Hepatocyte (in vitro differentiated cells): ENCODE measurements at regions not wholly inside any gene's neighbourhood (a gene's known extent, or its start where the extent isn't known, plus 50 kb on each side); places are given as distances from the start of the nearest gene placed in this dataset.

Experiments
- DNase-seq: peaks from one replicate; pipeline ENCODE4 v3.0.0-alpha.2; 2016; ENCODE audit warnings: low spot score
- H2AFZ ChIP-seq: fragments of 200-600 bp; sonication (generic); 2 replicates; pipeline ENCODE4 v1.6.0; 2016; ENCODE audit warnings: antibody characterized with exemption, mild to moderate bottlenecking
- H3K27ac ChIP-seq: fragments of 200-600 bp; sonication (generic); 2 replicates; pipeline ENCODE4 v1.5.1; 2016; ENCODE audit warnings: mild to moderate bottlenecking
- H3K27me3 ChIP-seq: fragments of 200-600 bp; sonication (generic); 2 replicates; pipeline ENCODE4 v1.6.1; 2016
- H3K36me3 ChIP-seq: fragments of 200-600 bp; sonication (generic); replicated peaks from 2 replicates; pipeline ENCODE4 v1.5.1; 2016; ENCODE audit warnings: low read depth; ENCODE audit not compliant: insufficient read depth
- H3K4me1 ChIP-seq: fragments of 200-600 bp; sonication (generic); 2 replicates; pipeline ENCODE4 v1.5.1; 2016; ENCODE audit warnings: mild to moderate bottlenecking, moderate library complexity; ENCODE audit not compliant: insufficient read depth
- H3K4me2 ChIP-seq: fragments of 200-600 bp; sonication (generic); 2 replicates; pipeline ENCODE4 v1.6.0; 2016
- H3K4me3 ChIP-seq: fragments of 200-600 bp; sonication (generic); 2 replicates; pipeline ENCODE4 v1.5.1; 2016; ENCODE audit warnings: mild to moderate bottlenecking
- H3K79me2 ChIP-seq: fragments of 200-600 bp; sonication (generic); 2 replicates; pipeline ENCODE4 v1.6.0; 2017; ENCODE audit warnings: mild to moderate bottlenecking
- H3K9me2 ChIP-seq: fragments of 200-600 bp; sonication (generic); replicated peaks from 2 replicates; pipeline ENCODE4 v1.6.0; 2017; ENCODE audit warnings: mild to moderate bottlenecking; ENCODE audit not compliant: insufficient read depth
- H3K9me3 ChIP-seq: fragments of 200-600 bp; sonication (generic); 2 replicates; pipeline ENCODE4 v1.5.1; 2016; ENCODE audit warnings: low read depth, mild to moderate bottlenecking
- H4K20me1 ChIP-seq: fragments of 200-600 bp; sonication (generic); 2 replicates; pipeline ENCODE4 v1.6.0; 2016; ENCODE audit warnings: mild to moderate bottlenecking; ENCODE audit not compliant: insufficient read depth, poor library complexity, severe bottlenecking
- CTCF ChIP-seq: fragments of 200-600 bp; sonication (generic); IDR thresholded peaks from 2 replicates; pipeline ENCODE4 v1.5.1; 2016; ENCODE audit warnings: antibody characterized with exemption, mild to moderate bottlenecking; ENCODE audit not compliant: poor library complexity
- EZH2 ChIP-seq: fragments of 200-600 bp; sonication (generic); IDR thresholded peaks from 2 replicates; pipeline ENCODE4 v1.6.1; 2016; ENCODE audit warnings: antibody characterized with exemption, mild to moderate bottlenecking, borderline replicate concordance
- EZH2phosphoT487 ChIP-seq: fragments of 200-600 bp; sonication (generic); IDR thresholded peaks from one replicate; pipeline ENCODE4 v1.6.1; 2018; ENCODE audit warnings: antibody characterized with exemption, mild to moderate bottlenecking, low read depth, moderate library complexity; ENCODE audit not compliant: unreplicated experiment, severe bottlenecking
- WGBS: methylation state at CpG from one replicate; pipeline ENCODE4 v1.1.6; 2016; ENCODE audit warnings: low lambda C conversion rate; ENCODE audit errors: missing lambda C conversion rate; 5-methylcytosine and 5-hydroxymethylcytosine counted together

GRCh38 chrX:110938977-110939732 lies 143.5 kb upstream of the CHRDL1 start:
- no peaks in the 10 kb centered on the region for H3K4me1 ChIP-seq
- H3K9me2 ChIP-seq: no peaks in the 10 kb centered on the region
- no peak overlapping the region for H3K4me3 ChIP-seq
- no peaks in the 10 kb centered on the region for H3K9me3 ChIP-seq
- no peaks in the 10 kb centered on the region for H3K79me2 ChIP-seq
- DNase-seq: no peak
- no peak overlapping the region for H2AFZ ChIP-seq
- no peaks in the 10 kb centered on the region for H3K27me3 ChIP-seq
- TF ChIP-seq EZH2phosphoT487 (no peak), EZH2 (no peak), CTCF (no peak)
- H3K27ac ChIP-seq: no peak overlapping the region
- WGBS: 62% methylated on average over 3 of the region's 3 CpGs
- no peak overlapping the region for H3K4me2 ChIP-seq
- no peaks in the 10 kb centered on the region for H3K36me3 ChIP-seq
- H4K20me1 ChIP-seq: no peaks in the 10 kb centered on the region

- H3K9me2 ChIP-seq: no peaks in the 10 kb centered on the region
- H3K4me2 ChIP-seq: no peak overlapping the region
- DNase-seq: no peak
- H4K20me1 ChIP-seq: no peaks in the 10 kb centered on the region
- H3K9me3 ChIP-seq: no peaks in the 10 kb centered on the region
- no peak overlapping the region for H3K4me3 ChIP-seq
- H3K4me1 ChIP-seq: no peaks in the 10 kb centered on the region
- H3K27ac ChIP-seq: no peak overlapping the region
- no peak overlapping the region for H2AFZ ChIP-seq
- no peaks in the 10 kb centered on the region for H3K27me3 ChIP-seq
- H3K79me2 ChIP-seq: no peaks in the 10 kb centered on the region
- no peak for TF ChIP-seq EZH2
- no peak for TF ChIP-seq CTCF
- TF ChIP-seq EZH2phosphoT487: no peak
- H3K36me3 ChIP-seq: no peaks in the 10 kb centered on the region
Measured at GRCh38 chrX:110924871-110925270, 129.3 kb upstream of the CHRDL1 start.

GRCh38 chrX:110920991-110921390 lies 125.4 kb upstream of the CHRDL1 start:
- H3K9me2 ChIP-seq: no peaks in the 10 kb centered on the region
- WGBS: 60% methylated on average over 3 of the region's 3 CpGs
- H3K9me3 ChIP-seq: no peaks in the 10 kb centered on the region
- no peaks in the 10 kb centered on the region for H3K36me3 ChIP-seq
- no peak overlapping the region for H3K4me2 ChIP-seq
- H2AFZ ChIP-seq: no peak overlapping the region
- no peaks in the 10 kb centered on the region for H3K4me1 ChIP-seq
- H3K27me3 ChIP-seq: no peaks in the 10 kb centered on the region
- no peaks in the 10 kb centered on the region for H3K79me2 ChIP-seq
- TF ChIP-seq CTCF: no peak
- TF ChIP-seq EZH2phosphoT487: no peak
- TF ChIP-seq EZH2: no peak
- no peak overlapping the region for H3K27ac ChIP-seq
- H4K20me1 ChIP-seq: no peaks in the 10 kb centered on the region
- DNase-seq: peak; percentile 15
- no peak overlapping the region for H3K4me3 ChIP-seq

GRCh38 chrX:110915570-110915969 lies 120.0 kb upstream of the CHRDL1 start:
- Histone ChIP-seq H3K4me3 (no peak overlapping the region), H3K27me3 (no peaks in the 10 kb centered on the region), H4K20me1 (no peaks in the 10 kb centered on the region), H3K4me1 (no peaks in the 10 kb centered on the region), H3K4me2 (no peak overlapping the region), H3K79me2 (no peaks in the 10 kb centered on the region), H2AFZ (no peak overlapping the region), H3K27ac (no peak overlapping the region), H3K9me2 (no peaks in the 10 kb centered on the region), H3K9me3 (no peaks in the 10 kb centered on the region), H3K36me3 (no peaks in the 10 kb centered on the region)
- TF ChIP-seq EZH2: no peak
- no peak for TF ChIP-seq CTCF
- TF ChIP-seq EZH2phosphoT487: no peak
- DNase-seq: no peak
